Loucy (cell line): ENCODE measurements at regions not wholly inside any gene's neighbourhood (a gene's known extent, or its start where the extent isn't known, plus 50 kb on each side); places are given as distances from the start of the nearest gene placed in this dataset.

Experiments used
- CTCF ChIP-seq: fragments of 200-600 bp; sonication (generic); conservative IDR thresholded peaks from 2 replicates; pipeline ENCODE4 v1.5.1; 2014; ENCODE audit warnings: mild to moderate bottlenecking, antibody characterized with exemption, low read length
- EZH2phosphoT487 ChIP-seq: fragments of 200-600 bp; IDR thresholded peaks from 2 replicates; pipeline ENCODE4 v1.6.1; 2018; ENCODE audit warnings: antibody characterized with exemption, mild to moderate bottlenecking, moderate library complexity, borderline replicate concordance

GRCh38 chr14:86066651-86067050, 536.7 kb downstream of the FLRT2 start:
- no peak for TF ChIP-seq CTCF
- TF ChIP-seq EZH2phosphoT487: no peak
